Left ventricle myocardium superior (tissue), 1 donor: ENCODE measurements at regions not wholly inside any gene's neighbourhood (a gene's known extent, or its start where the extent isn't known, plus 50 kb on each side); places are given as distances from the start of the nearest gene placed in this dataset.

Source experiments
- ATAC-seq: fragments of 200-7000 bp; cut with Tn5 transposase; one replicate; pipeline ENCODE4 v1.9.1; 2020; ENCODE audit warnings: mild to moderate bottlenecking, moderate library complexity
- DNase-seq: peaks from one replicate; pipeline ENCODE4 v3.0.0-alpha.2; 2020
- intact Hi-C: fragments of 100-400 bp; cut with micrococcal nuclease; formaldehyde crosslinking; loops from one replicate; pipeline ENCODE4 v1.11.0; 2022
- donor health status: DM: no; HTN: yes; CAD: no; lungs with severe emphysema.

GRCh38 chr17:77371117-77371887 is 230.5 kb downstream of the SEC14L1 start:
- DNase-seq (peak; percentile 49), ATAC-seq (no peak)
- intact Hi-C loops: no loop called here

- ATAC-seq: no peak
- intact Hi-C loops: no loop called here
- peak; percentile 32 for DNase-seq
Observed at GRCh38 chr17:77371888-77372443, 231.2 kb downstream of the SEC14L1 start.

- intact Hi-C loops: no loop called here
- DNase-seq (peak; percentile 94), ATAC-seq (peak; percentile 68)
Observed at GRCh38 chr17:77372444-77373298, 231.9 kb downstream of the SEC14L1 start.

- DNase-seq: peak; percentile 74
- ATAC-seq: peak; percentile 17
- intact Hi-C loops: no loop called here
Observed at GRCh38 chr17:77373299-77374169, 232.8 kb downstream of the SEC14L1 start.

- DNase-seq: peak; percentile 92
- intact Hi-C loops: no loop called here
- ATAC-seq: peak; percentile 77
Observed at GRCh38 chr17:77374170-77374936, 233.6 kb downstream of the SEC14L1 start.

- peak; percentile 43 for DNase-seq
- ATAC-seq: no peak
- intact Hi-C loops: no loop called here
Observed at GRCh38 chr17:77375108-77375916, 234.5 kb downstream of the SEC14L1 start.

GRCh38 chr17:77375917-77376651 is 235.3 kb downstream of the SEC14L1 start:
- DNase-seq (peak; percentile 41), ATAC-seq (no peak)
- intact Hi-C loops: no loop called here

- DNase-seq: peak; percentile 69
- peak; percentile 10 for ATAC-seq
- intact Hi-C loops: no loop called here
Observed at GRCh38 chr17:77376795-77377709, 236.3 kb downstream of the SEC14L1 start.

- intact Hi-C loops: no loop called here
- ATAC-seq: no peak
- no peak for DNase-seq
Observed at GRCh38 chr17:77377710-77378235, 237.0 kb downstream of the SEC14L1 start.

- ATAC-seq (no peak), DNase-seq (no peak)
- intact Hi-C loops: no loop called here
Observed at GRCh38 chr17:77378318-77379064, 237.7 kb downstream of the SEC14L1 start.

- intact Hi-C loops: no loop called here
- ATAC-seq (no peak), DNase-seq (no peak)
Observed at GRCh38 chr17:77379065-77379428, 238.3 kb downstream of the SEC14L1 start.

- no peak for DNase-seq
- intact Hi-C loops: no loop called here
- no peak for ATAC-seq
Observed at GRCh38 chr17:77379832-77380231, 239.1 kb downstream of the SEC14L1 start.

- DNase-seq (no peak), ATAC-seq (no peak)
- intact Hi-C loops: no loop called here
Observed at GRCh38 chr17:77380395-77381184, 239.8 kb downstream of the SEC14L1 start.

GRCh38 chr17:77381185-77381700 is 240.5 kb downstream of the SEC14L1 start:
- intact Hi-C loops: no loop called here
- ATAC-seq: no peak

More at GRCh38 chr17:77381185-77381700, 240.5 kb downstream of the SEC14L1 start:
- DNase-seq: no peak
